Glomerular visceral epithelial cell (primary cell): ENCODE measurements at regions not wholly inside any gene's neighbourhood (a gene's known extent, or its start where the extent isn't known, plus 50 kb on each side); places are given as distances from the start of the nearest gene placed in this dataset.

Source experiments
- DNase-seq: peaks from one replicate; pipeline ENCODE4 v3.0.0-alpha.2; 2016; ENCODE audit errors: extremely low spot score

- no peak for DNase-seq
These were observed 95.1 kb upstream of the CNTNAP4 start for GRCh38 chr16:76182041-76182635.

- no peak for DNase-seq
These were observed 93.6 kb upstream of the CNTNAP4 start for GRCh38 chr16:76183647-76184046.

GRCh38 chr16:76190057-76190456, 87.1 kb upstream of the CNTNAP4 start:
- DNase-seq = no peak

- DNase-seq = no peak
These were observed 86.7 kb upstream of the CNTNAP4 start for GRCh38 chr16:76190480-76190879.

GRCh38 chr16:76193906-76194615, 83.1 kb upstream of the CNTNAP4 start:
- no peak for DNase-seq

GRCh38 chr16:76194616-76195015, 82.6 kb upstream of the CNTNAP4 start:
- no peak for DNase-seq

- DNase-seq = no peak
These were observed 82.1 kb upstream of the CNTNAP4 start for GRCh38 chr16:76195056-76195455.

GRCh38 chr16:76195648-76196047, 81.6 kb upstream of the CNTNAP4 start:
- no peak for DNase-seq

- DNase-seq = no peak
These were observed 79.3 kb upstream of the CNTNAP4 start for GRCh38 chr16:76197900-76198299.

GRCh38 chr16:76199681-76200220, 77.5 kb upstream of the CNTNAP4 start:
- no peak for DNase-seq

- DNase-seq = no peak
These were observed 75.8 kb upstream of the CNTNAP4 start for GRCh38 chr16:76201385-76201784.

GRCh38 chr16:76204249-76204648, 73.0 kb upstream of the CNTNAP4 start:
- no peak for DNase-seq

GRCh38 chr16:76207270-76207669, 69.9 kb upstream of the CNTNAP4 start:
- DNase-seq = no peak

GRCh38 chr16:76210157-76210556, 67.0 kb upstream of the CNTNAP4 start:
- no peak for DNase-seq

GRCh38 chr16:76213860-76214259, 63.3 kb upstream of the CNTNAP4 start:
- DNase-seq = no peak

- no peak for DNase-seq
These were observed 62.3 kb upstream of the CNTNAP4 start for GRCh38 chr16:76214856-76215255.

GRCh38 chr16:76222087-76222486, 55.1 kb upstream of the CNTNAP4 start:
- no peak for DNase-seq

- DNase-seq = no peak
These were observed 54.3 kb upstream of the CNTNAP4 start for GRCh38 chr16:76222853-76223252.

- no peak for DNase-seq
These were observed 51.2 kb upstream of the CNTNAP4 start for GRCh38 chr16:76226011-76226410.

- DNase-seq = no peak
These were observed 50.7 kb upstream of the CNTNAP4 start for GRCh38 chr16:76226481-76226880.
